ENCODE measurements at regions not wholly inside any gene's neighbourhood (a gene's known extent, or its start where the extent isn't known, plus 50 kb on each side); places are given as distances from the start of the nearest gene placed in this dataset.

- peaks cover 2% of the 10 kb centered on the region for H3K36me3 Mint-ChIP-seq (ENCODE audit: low read depth)
- H3K9me3 Mint-ChIP-seq = peaks cover 4% of the 10 kb centered on the region
- DNase-seq (no peak), ATAC-seq (no peak)
- H3K4me3 Mint-ChIP-seq = no peak overlapping the region
- CTCF ChIA-PET = no interaction called here
- intact Hi-C loops (cut with micrococcal nuclease) = no loop called here
- peaks cover 19% of the 10 kb centered on the region for H3K4me1 Mint-ChIP-seq (ENCODE audit: low read depth)
- H3K27me3 Mint-ChIP-seq = peaks cover 2% of the 10 kb centered on the region
- POLR2A ChIA-PET = interaction anchor here (1.3 kb wide), 1 partner anchor 82 kb away, joined by 3 read pairs; no protein-coding TSS in a partner anchor
- no peak overlapping the region for H3K27ac Mint-ChIP-seq
- TF ChIP-seq CTCF (IDR thresholded peaks at IDR 0.05) = no peak
These were observed 263.8 kb downstream of the SYK start for GRCh38 chr9:91065231-91066041.

GRCh38 chr9:91066042-91066415 is 264.4 kb downstream of the SYK start:
- H3K36me3 Mint-ChIP-seq (ENCODE audit: low read depth) = peaks cover 2% of the 10 kb centered on the region
- peaks cover 4% of the 10 kb centered on the region for H3K9me3 Mint-ChIP-seq
- H3K4me3 Mint-ChIP-seq = no peak overlapping the region
- ATAC-seq (no peak), DNase-seq (no peak)
- ChIA-PET CTCF (no interaction called here), POLR2A (interaction anchor here (1.3 kb wide), 1 partner anchor 82 kb away, joined by 3 read pairs; no protein-coding TSS in a partner anchor)
- no peak for TF ChIP-seq CTCF (IDR thresholded peaks at IDR 0.05)
- peaks cover 14% of the 10 kb centered on the region for H3K4me1 Mint-ChIP-seq (ENCODE audit: low read depth)
- no peak overlapping the region for H3K27ac Mint-ChIP-seq
- H3K27me3 Mint-ChIP-seq = peaks cover 2% of the 10 kb centered on the region
- intact Hi-C loops (cut with micrococcal nuclease) = no loop called here

- intact Hi-C loops (cut with micrococcal nuclease) = no loop called here
- no peak for TF ChIP-seq CTCF (IDR thresholded peaks at IDR 0.05)
- ChIA-PET POLR2A (interaction anchor here (1.0 kb wide), 1 partner anchor 12 kb away, joined by 5 read pairs; no protein-coding TSS in a partner anchor), CTCF (interaction anchor here (1.0 to 1.4 kb wide), 2 partner anchors 28 to 152 kb away, joined by 3 to 4 read pairs; no protein-coding TSS in a partner anchor)
- peaks cover 2% of the 10 kb centered on the region for H3K36me3 Mint-ChIP-seq (ENCODE audit: low read depth)
- H3K27me3 Mint-ChIP-seq = peaks cover 2% of the 10 kb centered on the region
- ATAC-seq (no peak), DNase-seq (no peak)
- H3K27ac Mint-ChIP-seq = no peak overlapping the region
- no peak overlapping the region for H3K4me3 Mint-ChIP-seq
- peaks cover 4% of the 10 kb centered on the region for H3K9me3 Mint-ChIP-seq
- peaks cover 14% of the 10 kb centered on the region for H3K4me1 Mint-ChIP-seq (ENCODE audit: low read depth)
These were observed 265.2 kb downstream of the SYK start for GRCh38 chr9:91066856-91067255.

- Mint-ChIP-seq H3K27me3 (peaks cover 2% of the 10 kb centered on the region), H3K36me3 (ENCODE audit: low read depth) (peaks cover 2% of the 10 kb centered on the region), H3K27ac (no peak overlapping the region), H3K9me3 (peaks cover 4% of the 10 kb centered on the region), H3K4me1 (ENCODE audit: low read depth) (peaks cover 16% of the 10 kb centered on the region), H3K4me3 (no peak overlapping the region)
- no peak for TF ChIP-seq CTCF (IDR thresholded peaks at IDR 0.05)
- intact Hi-C loops (cut with micrococcal nuclease) = no loop called here
- ChIA-PET CTCF (interaction anchor here (1.0 to 1.4 kb wide), 2 partner anchors 28 to 152 kb away, joined by 3 to 4 read pairs; no protein-coding TSS in a partner anchor), POLR2A (interaction anchor here (1.0 kb wide), 1 partner anchor 12 kb away, joined by 5 read pairs; no protein-coding TSS in a partner anchor)
- DNase-seq (no peak), ATAC-seq (no peak)
These were observed 265.8 kb downstream of the SYK start for GRCh38 chr9:91067306-91067860.

All from activated CD8-positive, alpha-beta T cell treated with anti-CD3 and anti-CD28 coated beads for 36 hours (primary cell).